ENCODE measurements at regions not wholly inside any gene's neighbourhood (a gene's known extent, or its start where the extent isn't known, plus 50 kb on each side); places are given as distances from the start of the nearest gene placed in this dataset.

DNA sequence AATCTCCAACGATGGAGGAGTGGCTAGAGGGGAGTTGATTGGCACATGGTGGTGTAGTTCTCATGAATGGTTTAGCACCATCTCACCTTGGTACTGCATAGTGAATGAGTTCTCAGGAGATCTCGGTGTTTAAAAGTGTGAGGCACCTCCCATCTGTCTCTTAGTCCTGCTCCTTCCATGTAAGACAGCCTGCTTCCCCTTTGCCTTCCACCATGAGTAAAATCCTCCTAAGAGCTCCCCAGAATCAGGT lies 428.8 kb upstream of the MAF start:
- peaks cover 10% of the 10 kb centered on the region for H3K9me3 ChIP-seq (ENCODE audit: control insufficient read depth, low read length)
- Mint-ChIP-seq H3K9me3 (peaks cover 14% of the 10 kb centered on the region), H3K27me3 (ENCODE audit: insufficient read depth) (peaks cover 59% of the 10 kb centered on the region), H3K36me3 (ENCODE audit: low read depth) (no peaks in the 10 kb centered on the region), H3K4me1 (peaks cover 34% of the 10 kb centered on the region), H3K27ac (peak overlapping the region; percentile 38), H3K4me3 (no peak overlapping the region)
- peaks cover 8% of the 10 kb centered on the region for H3K4me1 ChIP-seq (ENCODE audit: control insufficient read depth, insufficient read depth, low read length)
- TF ChIP-seq, protein P1, sequence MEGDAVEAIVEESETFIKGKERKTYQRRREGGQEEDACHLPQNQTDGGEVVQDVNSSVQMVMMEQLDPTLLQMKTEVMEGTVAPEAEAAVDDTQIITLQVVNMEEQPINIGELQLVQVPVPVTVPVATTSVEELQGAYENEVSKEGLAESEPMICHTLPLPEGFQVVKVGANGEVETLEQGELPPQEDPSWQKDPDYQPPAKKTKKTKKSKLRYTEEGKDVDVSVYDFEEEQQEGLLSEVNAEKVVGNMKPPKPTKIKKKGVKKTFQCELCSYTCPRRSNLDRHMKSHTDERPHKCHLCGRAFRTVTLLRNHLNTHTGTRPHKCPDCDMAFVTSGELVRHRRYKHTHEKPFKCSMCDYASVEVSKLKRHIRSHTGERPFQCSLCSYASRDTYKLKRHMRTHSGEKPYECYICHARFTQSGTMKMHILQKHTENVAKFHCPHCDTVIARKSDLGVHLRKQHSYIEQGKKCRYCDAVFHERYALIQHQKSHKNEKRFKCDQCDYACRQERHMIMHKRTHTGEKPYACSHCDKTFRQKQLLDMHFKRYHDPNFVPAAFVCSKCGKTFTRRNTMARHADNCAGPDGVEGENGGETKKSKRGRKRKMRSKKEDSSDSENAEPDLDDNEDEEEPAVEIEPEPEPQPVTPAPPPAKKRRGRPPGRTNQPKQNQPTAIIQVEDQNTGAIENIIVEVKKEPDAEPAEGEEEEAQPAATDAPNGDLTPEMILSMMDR (conservative IDR thresholded peaks at IDR 0.05), result no peak
- WGBS, 2 experiments (ENCODE audit: insufficient coverage in 1 of 2, insufficient read length in 1 of 2), result 48 to 60% methylated on average over 1 to 2 of the region's 2 CpGs
- DNase-seq, result no peak
- no peak overlapping the region for H3K4me3 ChIP-seq (ENCODE audit: low read length)
- H3K9ac ChIP-seq (ENCODE audit: extremely low read depth, low read length, poor library complexity, severe bottlenecking), result no peak overlapping the region
- no peaks in the 10 kb centered on the region for H3K36me3 ChIP-seq (ENCODE audit: control insufficient read depth, insufficient read depth, low read length)
- H3K27ac ChIP-seq (ENCODE audit: low read depth, low read length), result no peak overlapping the region
- peaks cover 66% of the 10 kb centered on the region for H3K27me3 ChIP-seq (ENCODE audit: control insufficient read depth, insufficient read depth, low read length, poor library complexity, severe bottlenecking)

DNA sequence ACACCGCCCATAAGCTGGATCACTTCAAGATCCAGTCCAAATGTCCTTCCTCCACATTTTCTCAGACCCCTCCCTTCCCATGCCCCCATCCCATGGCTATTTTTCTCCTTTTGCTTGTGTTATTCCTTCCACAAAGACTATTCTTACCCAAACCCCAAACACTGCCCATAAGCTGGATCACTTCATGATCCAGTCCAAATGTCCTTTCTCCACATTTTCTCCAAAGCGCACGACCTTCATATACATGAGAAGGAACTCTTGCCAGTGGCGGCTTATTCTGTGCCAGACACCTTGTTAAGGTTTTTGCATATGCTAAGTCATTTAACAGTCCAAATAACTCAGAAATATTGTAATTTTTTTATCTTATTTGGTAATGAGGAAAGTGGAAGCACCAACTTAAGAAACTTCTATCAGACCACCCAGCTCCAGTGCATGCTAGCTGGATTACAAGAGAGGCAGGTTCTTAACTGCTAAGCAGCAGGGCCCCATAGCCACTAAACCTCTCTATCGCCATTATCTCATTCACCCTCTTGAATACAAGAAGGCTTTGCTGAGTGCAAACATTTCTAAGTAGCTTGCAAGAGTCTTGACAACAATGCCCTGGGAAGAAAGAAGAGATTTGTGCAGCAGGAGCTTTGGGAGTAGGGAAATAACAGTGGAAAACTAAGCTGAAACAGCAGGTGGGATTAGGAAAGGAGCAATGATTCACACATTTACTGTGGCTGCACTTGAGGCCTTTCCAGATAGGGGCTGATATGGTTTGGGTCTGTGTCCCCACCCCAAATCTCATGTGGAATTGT lies 428.2 kb upstream of the MAF start:
- WGBS, 2 experiments (ENCODE audit: insufficient coverage in 1 of 2, insufficient read length in 1 of 2), result 71 to 92% methylated on average over 3 to 5 of the region's 5 CpGs
- peaks cover 71% of the 10 kb centered on the region for H3K27me3 ChIP-seq (ENCODE audit: control insufficient read depth, insufficient read depth, low read length, poor library complexity, severe bottlenecking)
- H3K27ac Mint-ChIP-seq, result peak overlapping the region; percentile 38

DNA sequence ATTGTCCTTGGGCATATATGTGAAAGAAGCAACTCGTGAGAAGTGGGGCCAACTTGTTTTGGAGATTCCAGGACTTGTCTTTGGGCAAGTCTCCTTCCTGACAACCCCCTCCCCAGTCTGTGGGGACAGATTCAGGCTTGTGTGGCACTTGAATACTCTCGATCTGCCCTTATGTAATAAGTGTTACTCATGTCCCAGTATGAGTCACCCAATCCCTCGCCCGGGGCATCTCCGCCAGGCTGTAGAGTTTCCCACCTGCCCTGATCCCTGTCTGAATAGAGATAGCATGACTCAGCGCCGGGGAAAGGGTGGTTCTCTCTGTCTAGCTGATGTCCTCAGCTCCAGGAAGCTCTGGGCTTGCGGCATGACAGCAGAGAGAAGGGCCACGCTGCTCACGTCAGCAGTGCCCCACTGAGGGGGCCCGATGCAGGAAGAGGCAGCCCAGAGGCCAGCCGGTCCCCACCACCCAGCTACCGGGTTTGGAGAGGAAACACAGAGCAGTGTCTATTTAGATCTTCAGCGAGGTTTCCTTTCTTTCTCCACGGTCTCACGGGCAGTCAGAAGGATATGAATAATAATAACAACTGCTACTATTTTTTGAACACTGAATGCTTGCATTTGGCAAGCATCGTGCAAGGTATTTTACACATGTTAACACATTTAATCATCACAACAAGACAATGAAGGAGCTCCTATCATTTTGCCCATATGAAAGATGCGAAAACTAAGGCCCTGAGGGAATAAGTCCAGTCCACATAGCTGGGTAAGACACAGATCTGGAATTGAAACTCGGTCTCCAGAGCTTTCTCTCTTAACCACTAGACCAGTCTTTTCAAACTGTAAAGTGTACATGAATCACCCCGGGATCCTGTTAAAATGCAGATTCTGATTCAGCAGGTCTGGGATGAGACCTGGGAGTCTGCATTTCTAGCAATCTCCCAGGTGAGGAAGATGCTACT lies 426.7 kb upstream of the MAF start:
- peaks cover 86% of the 10 kb centered on the region for H3K27me3 ChIP-seq (ENCODE audit: control insufficient read depth, insufficient read depth, low read length, poor library complexity, severe bottlenecking)
- H3K4me3 Mint-ChIP-seq, result no peak overlapping the region
- H3K27ac Mint-ChIP-seq, result peak overlapping the region; percentile 23

More for the DNA sequence above, 428.2 kb upstream of the MAF start:
- Mint-ChIP-seq H3K4me1 (peaks cover 34% of the 10 kb centered on the region), H3K9me3 (peaks cover 9% of the 10 kb centered on the region), H3K4me3 (no peak overlapping the region), H3K27me3 (ENCODE audit: insufficient read depth) (peaks cover 63% of the 10 kb centered on the region), H3K36me3 (ENCODE audit: low read depth) (no peaks in the 10 kb centered on the region)
- Histone ChIP-seq H3K4me3 (ENCODE audit: low read length) (no peak overlapping the region), H3K9me3 (ENCODE audit: control insufficient read depth, low read length) (peaks cover 5% of the 10 kb centered on the region), H3K27ac (ENCODE audit: low read depth, low read length) (no peak overlapping the region), H3K4me1 (ENCODE audit: control insufficient read depth, insufficient read depth, low read length) (peaks cover 8% of the 10 kb centered on the region), H3K9ac (ENCODE audit: extremely low read depth, low read length, poor library complexity, severe bottlenecking) (no peak overlapping the region), H3K36me3 (ENCODE audit: control insufficient read depth, insufficient read depth, low read length) (no peaks in the 10 kb centered on the region)
- TF ChIP-seq, protein P1 (conservative IDR thresholded peaks at IDR 0.05), result no peak
- peak; percentile 76 for DNase-seq

More for the DNA sequence above, 426.7 kb upstream of the MAF start:
- Mint-ChIP-seq H3K4me1 (peaks cover 36% of the 10 kb centered on the region), H3K36me3 (ENCODE audit: low read depth) (no peaks in the 10 kb centered on the region), H3K27me3 (ENCODE audit: insufficient read depth) (peaks cover 69% of the 10 kb centered on the region), H3K9me3 (no peaks in the 10 kb centered on the region)
- Histone ChIP-seq H3K36me3 (ENCODE audit: control insufficient read depth, insufficient read depth, low read length) (no peaks in the 10 kb centered on the region), H3K9ac (ENCODE audit: extremely low read depth, low read length, poor library complexity, severe bottlenecking) (no peak overlapping the region), H3K9me3 (ENCODE audit: control insufficient read depth, low read length) (no peaks in the 10 kb centered on the region), H3K27ac (ENCODE audit: low read depth, low read length) (no peak overlapping the region), H3K4me1 (ENCODE audit: control insufficient read depth, insufficient read depth, low read length) (peaks cover 8% of the 10 kb centered on the region), H3K4me3 (ENCODE audit: low read length) (no peak overlapping the region)
- TF ChIP-seq, protein P1 (conservative IDR thresholded peaks at IDR 0.05), result no peak
- DNase-seq, result peak; percentile 92
- WGBS, 2 experiments (ENCODE audit: insufficient coverage in 1 of 2, insufficient read length in 1 of 2), result 63 to 74% methylated on average over 11 to 20 of the region's 20 CpGs
